ENCODE measurements at regions not wholly inside any gene's neighbourhood (a gene's known extent, or its start where the extent isn't known, plus 50 kb on each side); places are given as distances from the start of the nearest gene placed in this dataset.
"Not testable (repeated sequence)": the region's sequence is repeated elsewhere in the genome, so short reads cannot be mapped to it uniquely, and the experiment has no call there.

GRCh38 chr14:46402001-46402690, 249.4 kb downstream of the RPL10L start:
- TF ChIP-seq HCFC1 (IDR thresholded peaks at IDR 0.05; ENCODE audit: low read depth, low read length); ATF1 (CRISPR knock-in tag; IDR thresholded peaks at IDR 0.05); ATF1 (tag; IDR thresholded peaks at IDR 0.05); SIN3A (IDR thresholded peaks at IDR 0.05; ENCODE audit: borderline replicate concordance in 2 of 2, control insufficient read depth in 1 of 2, low read depth in 2 of 2, low read length in 2 of 2); TAF1 (IDR thresholded peaks at IDR 0.05; ENCODE audit: control insufficient read depth, extremely low read depth, insufficient read depth, low read length, severe bottlenecking); CAMTA2 (CRISPR knock-in tag; conservative IDR thresholded peaks at IDR 0.05): not testable (repeated sequence)

Measured in K562 (cell line).